Neural progenitor cell (in vitro differentiated cells): ENCODE measurements at regions not wholly inside any gene's neighbourhood (a gene's known extent, or its start where the extent isn't known, plus 50 kb on each side); places are given as distances from the start of the nearest gene placed in this dataset.

Experiments
- CTCF ChIP-seq: fragments of 200-600 bp; sonication (generic); IDR thresholded peaks from 2 replicates; pipeline ENCODE4 v1.5.1; 2017; ENCODE audit warnings: antibody characterized with exemption, mild to moderate bottlenecking
- EZH2 ChIP-seq: fragments of 200-600 bp; sonication (generic); IDR thresholded peaks from 2 replicates; pipeline ENCODE4 v1.6.1; 2017; ENCODE audit warnings: antibody characterized with exemption, mild to moderate bottlenecking, moderate library complexity
- EZH2phosphoT487 ChIP-seq: fragments of 200-600 bp; sonication (generic); IDR thresholded peaks from 2 replicates; pipeline ENCODE4 v1.6.1; 2017; ENCODE audit warnings: antibody characterized with exemption

GRCh38 chr6:11368760-11369159, 136.3 kb upstream of the NEDD9 start:
- TF ChIP-seq CTCF: no peak
- no peak for TF ChIP-seq EZH2
- no peak for TF ChIP-seq EZH2phosphoT487
